ENCODE measurements at regions not wholly inside any gene's neighbourhood (a gene's known extent, or its start where the extent isn't known, plus 50 kb on each side); places are given as distances from the start of the nearest gene placed in this dataset.

DNA sequence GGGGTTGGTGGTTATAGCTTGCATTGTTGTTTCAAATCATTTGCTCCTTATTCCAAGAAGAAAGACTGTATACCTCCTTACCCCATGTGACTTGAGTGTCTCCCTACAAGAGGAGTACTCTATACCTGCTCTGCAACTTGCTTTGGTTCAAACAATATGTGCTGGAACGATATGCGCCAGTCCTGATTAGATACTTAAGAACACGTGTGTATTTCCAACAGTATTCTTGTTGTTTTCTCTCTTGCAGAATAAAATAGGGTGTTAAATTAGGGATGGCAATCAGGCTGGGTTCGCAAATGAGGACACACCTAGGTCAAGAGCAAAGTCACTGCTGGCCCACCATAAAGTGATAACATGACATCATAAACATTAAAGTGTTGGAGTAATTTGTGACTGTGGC is 895.0 kb upstream of the SLITRK1 start:
- TF ChIP-seq POLR2A (IDR thresholded peaks at IDR 0.05; ENCODE audit: low read depth, low read length) (no peak), POLR2AphosphoS5 (IDR thresholded peaks at IDR 0.05; ENCODE audit: low read depth, low read length) (no peak)
